ENCODE measurements at regions not wholly inside any gene's neighbourhood (a gene's known extent, or its start where the extent isn't known, plus 50 kb on each side); places are given as distances from the start of the nearest gene placed in this dataset.

DNA sequence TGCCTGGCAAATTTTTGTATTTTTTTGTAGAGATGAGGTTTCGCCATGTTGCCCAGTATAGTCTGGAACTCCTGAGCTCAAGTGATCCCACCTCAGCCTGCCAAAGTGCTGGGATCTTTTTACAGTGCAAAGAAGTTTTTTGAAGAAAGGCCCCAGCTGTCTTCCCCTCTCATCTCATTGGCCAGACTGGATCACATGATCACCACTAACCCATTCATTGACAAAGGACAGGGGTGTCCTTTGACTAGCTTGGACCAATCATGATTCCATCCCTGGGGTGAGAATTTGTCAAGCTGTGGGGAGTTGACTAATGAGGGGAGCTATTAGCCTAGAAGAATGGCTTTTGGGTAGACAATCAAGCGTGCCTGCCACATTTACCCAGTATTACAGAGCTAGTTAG, 232.9 kb upstream of the TANK start:
- ChIA-PET CTCF (interaction anchor here (1.1 kb wide), 1 partner anchor 16 kb away, joined by 3 read pairs; no protein-coding TSS in a partner anchor), POLR2A (no interaction called here)
- Histone ChIP-seq H3K9me3 (ENCODE audit: control insufficient read depth in 1 of 2, insufficient read depth in 1 of 2, low read length in 2 of 2) (no peaks in the 10 kb centered on the region), H3K36me3 (ENCODE audit: insufficient read depth, low read length) (no peaks in the 10 kb centered on the region), H3K4me3 (ENCODE audit: low read length) (no peak overlapping the region), H3K27ac (ENCODE audit: low read depth in 1 of 2, low read length in 2 of 2) (no peak overlapping the region), H3K4me1 (ENCODE audit: insufficient read depth, low read length) (no peaks in the 10 kb centered on the region), H3K27me3 (ENCODE audit: control insufficient read depth in 1 of 2, insufficient read depth in 2 of 2, low read length in 2 of 2) (peaks cover 0 to 3% of the 10 kb centered on the region in 2 experiments)
- ATAC-seq (ENCODE audit: poor library complexity) (no peak), DNase-seq (no peak)
- H3K27ac Mint-ChIP-seq, result no peak overlapping the region
- intact Hi-C loops (cut with DNase I, micrococcal nuclease), result no loop called here
- H3K36me3 Mint-ChIP-seq (ENCODE audit: low read depth), result no peaks in the 10 kb centered on the region
- no peak overlapping the region for H3K4me3 Mint-ChIP-seq
- H3K9me3 Mint-ChIP-seq, result no peaks in the 10 kb centered on the region
- TF ChIP-seq, protein P1, sequence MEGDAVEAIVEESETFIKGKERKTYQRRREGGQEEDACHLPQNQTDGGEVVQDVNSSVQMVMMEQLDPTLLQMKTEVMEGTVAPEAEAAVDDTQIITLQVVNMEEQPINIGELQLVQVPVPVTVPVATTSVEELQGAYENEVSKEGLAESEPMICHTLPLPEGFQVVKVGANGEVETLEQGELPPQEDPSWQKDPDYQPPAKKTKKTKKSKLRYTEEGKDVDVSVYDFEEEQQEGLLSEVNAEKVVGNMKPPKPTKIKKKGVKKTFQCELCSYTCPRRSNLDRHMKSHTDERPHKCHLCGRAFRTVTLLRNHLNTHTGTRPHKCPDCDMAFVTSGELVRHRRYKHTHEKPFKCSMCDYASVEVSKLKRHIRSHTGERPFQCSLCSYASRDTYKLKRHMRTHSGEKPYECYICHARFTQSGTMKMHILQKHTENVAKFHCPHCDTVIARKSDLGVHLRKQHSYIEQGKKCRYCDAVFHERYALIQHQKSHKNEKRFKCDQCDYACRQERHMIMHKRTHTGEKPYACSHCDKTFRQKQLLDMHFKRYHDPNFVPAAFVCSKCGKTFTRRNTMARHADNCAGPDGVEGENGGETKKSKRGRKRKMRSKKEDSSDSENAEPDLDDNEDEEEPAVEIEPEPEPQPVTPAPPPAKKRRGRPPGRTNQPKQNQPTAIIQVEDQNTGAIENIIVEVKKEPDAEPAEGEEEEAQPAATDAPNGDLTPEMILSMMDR (IDR thresholded peaks at IDR 0.05), result no peak
- H3K4me1 Mint-ChIP-seq (ENCODE audit: low read depth), result no peaks in the 10 kb centered on the region
- H3K27me3 Mint-ChIP-seq, result no peaks in the 10 kb centered on the region

- Mint-ChIP-seq H3K27ac (no peak overlapping the region), H3K9me3 (no peaks in the 10 kb centered on the region), H3K36me3 (ENCODE audit: low read depth) (no peaks in the 10 kb centered on the region), H3K4me1 (ENCODE audit: low read depth) (no peaks in the 10 kb centered on the region), H3K27me3 (no peaks in the 10 kb centered on the region), H3K4me3 (no peak overlapping the region)
- Histone ChIP-seq H3K9me3 (ENCODE audit: control insufficient read depth in 1 of 2, insufficient read depth in 1 of 2, low read length in 2 of 2) (no peaks in the 10 kb centered on the region), H3K4me1 (ENCODE audit: insufficient read depth, low read length) (no peaks in the 10 kb centered on the region), H3K36me3 (ENCODE audit: insufficient read depth, low read length) (no peaks in the 10 kb centered on the region), H3K27ac (ENCODE audit: low read depth in 1 of 2, low read length in 2 of 2) (no peak overlapping the region), H3K27me3 (ENCODE audit: control insufficient read depth in 1 of 2, insufficient read depth in 2 of 2, low read length in 2 of 2) (peaks cover 0 to 3% of the 10 kb centered on the region in 2 experiments), H3K4me3 (ENCODE audit: low read length) (no peak overlapping the region)
- CTCF ChIA-PET, result no interaction called here
- intact Hi-C loops (cut with DNase I, micrococcal nuclease), result no loop called here
- TF ChIP-seq, protein P1 (IDR thresholded peaks at IDR 0.05), result no peak
- DNase-seq, result no peak
- POLR2A ChIA-PET, result no interaction called here
- ATAC-seq (ENCODE audit: poor library complexity), result no peak
These were observed 231.3 kb upstream of the TANK start for GRCh38 chr2:160928854-160929301.

GRCh38 chr2:160931531-160931930, 228.7 kb upstream of the TANK start:
- Histone ChIP-seq H3K27me3 (ENCODE audit: control insufficient read depth in 1 of 2, insufficient read depth in 2 of 2, low read length in 2 of 2) (peaks cover 0 to 3% of the 10 kb centered on the region in 2 experiments), H3K27ac (ENCODE audit: low read depth in 1 of 2, low read length in 2 of 2) (no peak overlapping the region), H3K4me1 (ENCODE audit: insufficient read depth, low read length) (no peaks in the 10 kb centered on the region), H3K36me3 (ENCODE audit: insufficient read depth, low read length) (no peaks in the 10 kb centered on the region), H3K9me3 (ENCODE audit: control insufficient read depth in 1 of 2, insufficient read depth in 1 of 2, low read length in 2 of 2) (no peaks in the 10 kb centered on the region), H3K4me3 (ENCODE audit: low read length) (no peak overlapping the region)
- Mint-ChIP-seq H3K36me3 (ENCODE audit: low read depth) (no peaks in the 10 kb centered on the region), H3K4me3 (no peak overlapping the region), H3K9me3 (no peaks in the 10 kb centered on the region), H3K27ac (no peak overlapping the region), H3K27me3 (no peaks in the 10 kb centered on the region), H3K4me1 (ENCODE audit: low read depth) (no peaks in the 10 kb centered on the region)
- ChIA-PET CTCF (no interaction called here), POLR2A (interaction anchor here (1.0 kb wide), 1 partner anchor 573 kb away, joined by 4 read pairs; no protein-coding TSS in a partner anchor)
- intact Hi-C loops (cut with DNase I, micrococcal nuclease), result no loop called here
- DNase-seq (no peak), ATAC-seq (ENCODE audit: poor library complexity) (no peak)
- TF ChIP-seq, protein P1 (IDR thresholded peaks at IDR 0.05), result no peak
